Left lung (tissue), 4 donors: ENCODE measurements at regions not wholly inside any gene's neighbourhood (a gene's known extent, or its start where the extent isn't known, plus 50 kb on each side); places are given as distances from the start of the nearest gene placed in this dataset.

Source experiments
- ATAC-seq: fragments of 200-7000 bp; cut with Tn5 transposase; one replicate; pipeline ENCODE4 v1.9.1; 2020; ENCODE audit warnings: moderate library complexity
- DNase-seq, 4 donors: peaks; one replicate each; pipeline ENCODE4 v3.0.0-alpha.2; 2013 to 2020
- H3K27ac ChIP-seq, 2 donors: fragments of 200-600 bp; sonication (generic) in 1 of 2; one replicate each; pipeline versions ENCODE4 v1.5.0 to v1.8.0; 2020 to 2021
- H3K27me3 ChIP-seq, 2 donors: fragments of 200-600 bp; sonication (generic) in 1 of 2; one replicate each; pipeline versions ENCODE4 v1.5.0 to v1.8.0; 2020 to 2021
- H3K36me3 ChIP-seq, 2 donors: fragments of 200-600 bp; sonication (generic) in 1 of 2; one replicate each; pipeline versions ENCODE4 v1.5.0 to v1.8.0; 2020 to 2021
- H3K4me1 ChIP-seq, 2 donors: fragments of 200-600 bp; one replicate each; pipeline ENCODE4 v1.8.0; 2021
- H3K4me3 ChIP-seq, 2 donors: fragments of 200-600 bp; sonication (generic) in 1 of 2; one replicate each; pipeline versions ENCODE4 v1.5.0 to v1.8.0; 2020 to 2021; ENCODE audit warnings: mild to moderate bottlenecking in 1 of 2
- H3K9me3 ChIP-seq, 2 donors: fragments of 200-600 bp; sonication (generic) in 1 of 2; one replicate each; pipeline versions ENCODE4 v1.5.0 to v1.8.0; 2020 to 2021
- intact Hi-C, 2 donors: fragments of 100-400 bp; cut with DNase I; formaldehyde crosslinking; loops; one replicate each; pipeline versions ENCODE4 v1.11.2 to v1.14.2; 2022
- TF ChIP-seq, protein P1 (sequence below), 2 donors: fragments of 200-600 bp; sonication (generic) in 1 of 2; IDR thresholded peaks; one replicate each; pipeline versions ENCODE4 v1.5.0 to v1.8.0; 2021; ENCODE audit warnings: antibody characterized with exemption in 2 of 2
- donor health status: DM: no; HTN: yes; CAD: no.
- donor health status: DM: no; HTN: no; CAD: no.

DNA sequence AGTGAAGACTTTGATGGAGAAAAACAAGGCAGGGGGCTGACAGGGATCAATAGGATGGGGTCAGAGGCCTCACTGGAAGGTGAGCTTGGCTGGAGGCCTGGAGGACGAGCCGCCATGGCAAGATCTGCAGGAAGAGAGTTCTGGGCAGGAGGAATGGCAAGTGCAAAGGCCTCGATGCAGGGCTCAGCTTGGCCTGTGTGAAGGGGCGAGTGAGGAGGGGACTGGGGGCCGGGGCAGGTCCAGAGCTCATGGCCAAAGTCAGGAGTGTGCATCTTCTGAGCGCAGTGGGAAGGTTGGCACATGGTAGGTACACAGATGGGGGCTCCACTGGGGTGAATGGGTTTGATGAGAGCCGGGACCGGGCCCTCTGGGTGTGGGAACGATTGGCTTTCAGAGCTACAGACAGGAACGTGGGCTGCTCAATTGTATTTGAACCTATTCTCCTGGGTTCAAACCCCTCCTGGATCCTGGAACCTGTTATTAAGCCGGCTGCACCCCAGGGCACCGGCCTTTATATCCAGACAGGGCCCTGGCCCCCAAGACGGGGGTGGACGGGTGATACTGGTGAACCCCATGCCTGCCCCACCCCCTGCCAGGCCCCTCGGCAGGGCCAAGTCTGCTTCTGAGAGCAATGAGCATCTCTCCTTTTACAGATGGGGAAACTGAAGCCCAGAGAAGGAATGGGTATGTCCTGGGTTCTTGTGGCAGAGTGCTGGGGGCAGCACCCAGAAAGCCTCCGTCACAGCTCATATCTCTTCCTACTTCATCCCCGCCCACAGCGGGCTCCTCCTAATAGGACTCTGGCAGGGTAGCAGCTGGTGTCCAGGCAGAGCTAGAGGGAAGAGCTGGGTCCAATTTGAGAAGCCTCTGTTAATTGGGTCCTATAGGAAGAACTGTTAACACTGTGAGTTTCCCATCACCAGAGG lies 106.1 kb downstream of the CEBPB start:
- TF ChIP-seq, protein P1, sequence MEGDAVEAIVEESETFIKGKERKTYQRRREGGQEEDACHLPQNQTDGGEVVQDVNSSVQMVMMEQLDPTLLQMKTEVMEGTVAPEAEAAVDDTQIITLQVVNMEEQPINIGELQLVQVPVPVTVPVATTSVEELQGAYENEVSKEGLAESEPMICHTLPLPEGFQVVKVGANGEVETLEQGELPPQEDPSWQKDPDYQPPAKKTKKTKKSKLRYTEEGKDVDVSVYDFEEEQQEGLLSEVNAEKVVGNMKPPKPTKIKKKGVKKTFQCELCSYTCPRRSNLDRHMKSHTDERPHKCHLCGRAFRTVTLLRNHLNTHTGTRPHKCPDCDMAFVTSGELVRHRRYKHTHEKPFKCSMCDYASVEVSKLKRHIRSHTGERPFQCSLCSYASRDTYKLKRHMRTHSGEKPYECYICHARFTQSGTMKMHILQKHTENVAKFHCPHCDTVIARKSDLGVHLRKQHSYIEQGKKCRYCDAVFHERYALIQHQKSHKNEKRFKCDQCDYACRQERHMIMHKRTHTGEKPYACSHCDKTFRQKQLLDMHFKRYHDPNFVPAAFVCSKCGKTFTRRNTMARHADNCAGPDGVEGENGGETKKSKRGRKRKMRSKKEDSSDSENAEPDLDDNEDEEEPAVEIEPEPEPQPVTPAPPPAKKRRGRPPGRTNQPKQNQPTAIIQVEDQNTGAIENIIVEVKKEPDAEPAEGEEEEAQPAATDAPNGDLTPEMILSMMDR (IDR thresholded peaks at IDR 0.05) = no peak
- intact Hi-C loops = no loop called here
- ATAC-seq = no peak

GRCh38 chr20:50297498-50298376 lies 107.1 kb downstream of the CEBPB start:
- DNase-seq = peak in 1 of 4 donors; percentile 82
- Histone ChIP-seq H3K27me3 (no peaks in the 10 kb centered on the region), H3K36me3 (no peaks in the 10 kb centered on the region), H3K4me1 (peaks cover under 1 to 68% of the 10 kb centered on the region in 2 donors), H3K27ac (peak overlapping the region in 1 of 2 donors; percentile 80), H3K9me3 (no peaks in the 10 kb centered on the region), H3K4me3 (no peak overlapping the region)
- no peak for ATAC-seq
- TF ChIP-seq, protein P1 (IDR thresholded peaks at IDR 0.05) = no peak
- intact Hi-C loops = no loop called here

More for the DNA sequence above, 106.1 kb downstream of the CEBPB start:
- Histone ChIP-seq H3K27me3 (no peaks in the 10 kb centered on the region), H3K36me3 (no peaks in the 10 kb centered on the region), H3K4me1 (peaks cover 11 to 72% of the 10 kb centered on the region in 2 donors), H3K27ac (peak overlapping the region; percentile 39 to 80), H3K9me3 (no peaks in the 10 kb centered on the region), H3K4me3 (no peak overlapping the region)
- DNase-seq = no peak

- DNase-seq (peak in 1 of 4 donors; percentile 30), ATAC-seq (no peak)
- intact Hi-C loops = no loop called here
- no peaks in the 10 kb centered on the region for H3K27me3 ChIP-seq
- TF ChIP-seq, protein P1 (IDR thresholded peaks at IDR 0.05) = no peak
- H3K9me3 ChIP-seq = no peaks in the 10 kb centered on the region
- H3K36me3 ChIP-seq = no peaks in the 10 kb centered on the region
- H3K4me3 ChIP-seq = no peak overlapping the region
- peaks cover 4 to 63% of the 10 kb centered on the region in 2 donors for H3K4me1 ChIP-seq
- H3K27ac ChIP-seq = peak overlapping the region in 1 of 2 donors; percentile 80
Measured at GRCh38 chr20:50298554-50299324, 108.1 kb downstream of the CEBPB start.

DNA sequence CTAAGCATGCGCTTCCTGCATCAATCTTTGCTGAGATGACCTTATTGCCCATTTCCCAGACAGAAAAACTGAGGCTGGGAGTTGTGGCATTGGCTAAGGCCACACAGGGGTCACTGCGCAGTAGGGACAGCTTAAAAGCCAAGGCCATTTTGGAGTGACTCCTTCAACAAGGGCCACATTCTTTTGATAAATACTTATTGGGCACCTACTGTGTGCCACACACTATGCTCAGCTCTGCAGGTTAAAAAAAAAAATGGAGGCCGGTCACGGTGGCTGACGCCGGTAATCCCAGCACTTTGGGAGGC lies 108.6 kb downstream of the CEBPB start:
- no peaks in the 10 kb centered on the region for H3K9me3 ChIP-seq
- no peaks in the 10 kb centered on the region for H3K27me3 ChIP-seq
- ATAC-seq = no peak
- TF ChIP-seq, protein P1 (IDR thresholded peaks at IDR 0.05) = no peak
- H3K36me3 ChIP-seq = no peaks in the 10 kb centered on the region
- no peak for DNase-seq
- H3K27ac ChIP-seq = no peak overlapping the region
- no peak overlapping the region for H3K4me3 ChIP-seq
- H3K4me1 ChIP-seq = peaks cover 9 to 63% of the 10 kb centered on the region in 2 donors
- intact Hi-C loops = no loop called here
